ENCODE measurements at regions not wholly inside any gene's neighbourhood (a gene's known extent, or its start where the extent isn't known, plus 50 kb on each side); places are given as distances from the start of the nearest gene placed in this dataset.

DNA sequence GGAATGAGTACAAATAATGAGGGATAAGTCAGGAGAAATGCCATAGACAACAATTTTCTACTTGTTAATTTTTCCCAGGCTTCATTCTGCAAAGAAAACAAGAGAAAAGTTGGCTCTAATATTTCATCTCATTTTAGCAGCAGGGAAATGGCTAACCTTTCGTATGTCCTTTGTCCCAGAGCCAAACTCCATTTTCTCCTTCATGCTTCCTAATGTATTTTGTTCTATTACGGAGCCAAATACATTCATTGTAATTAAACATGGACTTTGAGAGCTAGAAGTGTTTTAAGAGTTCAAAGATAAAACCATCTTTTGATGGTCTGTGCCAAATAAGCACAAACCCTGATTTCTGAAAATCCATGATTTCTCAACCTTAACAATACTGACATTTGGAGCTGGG is 136.9 kb downstream of the PTCHD4 start:
- Histone ChIP-seq H3K9me2 (no peaks in the 10 kb centered on the region), H3K27ac (ENCODE audit: low read depth in 2 of 2, low read length in 1 of 2) (no peak overlapping the region), H4K20me1 (ENCODE audit: insufficient read depth) (no peaks in the 10 kb centered on the region), H3K4me2 (no peak overlapping the region), H3K79me2 (ENCODE audit: insufficient read depth) (no peaks in the 10 kb centered on the region), H3K9ac (no peak overlapping the region), H3K36me3 (replicated peaks in 1 of 2; ENCODE audit: control insufficient read depth in 1 of 2, insufficient read depth in 2 of 2, low read length in 1 of 2) (no peaks in the 10 kb centered on the region), H3K27me3 (ENCODE audit: insufficient read depth) (no peaks in the 10 kb centered on the region), H3F3A (replicated peaks; ENCODE audit: insufficient read depth) (peaks cover 3% of the 10 kb centered on the region), H3K4me1 (ENCODE audit: control insufficient read depth in 1 of 2, insufficient read depth in 2 of 2, low read depth in 1 of 2, low read length in 1 of 2) (no peaks in the 10 kb centered on the region), H3K9me3 (no peaks in the 10 kb centered on the region), H2AFZ (ENCODE audit: low read depth) (no peak overlapping the region), H3K4me3 (ENCODE audit: low read depth in 2 of 2, low read length in 1 of 2) (no peak overlapping the region)
- no peak for DNase-seq
- WGBS (ENCODE audit: low lambda C conversion rate): 27% methylated on average over 2 of the region's 2 CpGs
- TF ChIP-seq NFIC (IDR thresholded peaks at IDR 0.05; ENCODE audit: borderline replicate concordance) (no peak), RXRA (IDR thresholded peaks at IDR 0.05; ENCODE audit: borderline replicate concordance, low read depth) (no peak), IRF3 (IDR thresholded peaks at IDR 0.05; ENCODE audit: low read depth, low read length) (no peak), FOXJ3 (CRISPR knock-in tag; IDR thresholded peaks at IDR 0.05) (no peak), EP300 (IDR thresholded peaks at IDR 0.05; ENCODE audit: borderline replicate concordance in 1 of 2, low read depth in 1 of 2, low read length in 1 of 2) (no peak)
- POLR2A ChIA-PET: no interaction called here
- CTCF ChIA-PET: interaction anchor here (1.1 kb wide), 1 partner anchor 64 kb away, joined by 3 read pairs; no protein-coding TSS in a partner anchor

- no peak overlapping the region; the same call in 1 of the 2 replicates for H3K4me2 ChIP-seq
- H3K36me3 ChIP-seq (replicated peaks in 1 of 2; ENCODE audit: control insufficient read depth in 1 of 2, insufficient read depth in 2 of 2, low read length in 1 of 2): peaks cover 0 to 3% of the 10 kb centered on the region in 2 experiments
- H3K9me3 ChIP-seq: no peaks in the 10 kb centered on the region
- H3K79me2 ChIP-seq (ENCODE audit: insufficient read depth): no peaks in the 10 kb centered on the region
- DNase-seq: no peak
- TF ChIP-seq SIN3A (IDR thresholded peaks at IDR 0.05; ENCODE audit: borderline replicate concordance, low read depth, low read length) (no peak), IRF3 (IDR thresholded peaks at IDR 0.05; ENCODE audit: low read depth, low read length) (no peak)
- H3K27ac ChIP-seq (ENCODE audit: low read depth in 2 of 2, low read length in 1 of 2): no peak overlapping the region
- H3K4me3 ChIP-seq (ENCODE audit: low read depth in 2 of 2, low read length in 1 of 2): no peak overlapping the region; a peak in 1 of 4 replicates
- H3K9ac ChIP-seq: no peak overlapping the region
- no peaks in the 10 kb centered on the region for H3F3A ChIP-seq (replicated peaks; ENCODE audit: insufficient read depth)
- H3K27me3 ChIP-seq (ENCODE audit: insufficient read depth): no peaks in the 10 kb centered on the region
- H3K9me2 ChIP-seq: no peaks in the 10 kb centered on the region
- H2AFZ ChIP-seq (ENCODE audit: low read depth): no peak overlapping the region; the same call in 1 of the 2 replicates
- H3K4me1 ChIP-seq (ENCODE audit: control insufficient read depth in 1 of 2, insufficient read depth in 2 of 2, low read depth in 1 of 2, low read length in 1 of 2): no peaks in the 10 kb centered on the region
- WGBS (ENCODE audit: low lambda C conversion rate): 28% methylated on average over 3 of the region's 3 CpGs
- POLR2A ChIA-PET: no interaction called here
- no peaks in the 10 kb centered on the region for H4K20me1 ChIP-seq (ENCODE audit: insufficient read depth)
- CTCF ChIA-PET: no interaction called here
These were observed 140.2 kb downstream of the PTCHD4 start for GRCh38 chr6:47970826-47971225.

GRCh38 chr6:47967843-47968242 is 143.2 kb downstream of the PTCHD4 start:
- peaks cover 0 to 3% of the 10 kb centered on the region in 2 experiments for H3K36me3 ChIP-seq (replicated peaks in 1 of 2; ENCODE audit: control insufficient read depth in 1 of 2, insufficient read depth in 2 of 2, low read length in 1 of 2)
- H3K9me3 ChIP-seq: no peaks in the 10 kb centered on the region
- no peaks in the 10 kb centered on the region for H3K27me3 ChIP-seq (ENCODE audit: insufficient read depth)
- H2AFZ ChIP-seq (ENCODE audit: low read depth): no peak overlapping the region
- H3F3A ChIP-seq (replicated peaks; ENCODE audit: insufficient read depth): no peaks in the 10 kb centered on the region
- no peak overlapping the region for H3K9ac ChIP-seq
- no peak overlapping the region for H3K27ac ChIP-seq (ENCODE audit: low read depth in 2 of 2, low read length in 1 of 2)
- no peak for DNase-seq
- no peak overlapping the region for H3K4me3 ChIP-seq (ENCODE audit: low read depth in 2 of 2, low read length in 1 of 2)
- H3K4me1 ChIP-seq (ENCODE audit: control insufficient read depth in 1 of 2, insufficient read depth in 2 of 2, low read depth in 1 of 2, low read length in 1 of 2): no peaks in the 10 kb centered on the region
- 15% methylated on average over 2 of the region's 2 CpGs for WGBS (ENCODE audit: low lambda C conversion rate)
- POLR2A ChIA-PET: no interaction called here
- H3K9me2 ChIP-seq: no peaks in the 10 kb centered on the region
- CTCF ChIA-PET: no interaction called here
- H3K4me2 ChIP-seq: no peak overlapping the region
- H3K79me2 ChIP-seq (ENCODE audit: insufficient read depth): no peaks in the 10 kb centered on the region
- H4K20me1 ChIP-seq (ENCODE audit: insufficient read depth): no peaks in the 10 kb centered on the region
- TF ChIP-seq RFX5 (IDR thresholded peaks at IDR 0.05; ENCODE audit: low read length) (no peak), MEF2A (IDR thresholded peaks at IDR 0.05; ENCODE audit: borderline replicate concordance, low read depth) (no peak), TCF12 (IDR thresholded peaks at IDR 0.05) (no peak), ELF1 (IDR thresholded peaks at IDR 0.05) (no peak), RCOR1 (IDR thresholded peaks at IDR 0.05; ENCODE audit: low read length) (no peak), GABPA (IDR thresholded peaks at IDR 0.05; ENCODE audit: low read depth) (no peak), CHD2 (IDR thresholded peaks at IDR 0.05; ENCODE audit: low read length, partially characterized antibody) (no peak), EZH2phosphoT487 (IDR thresholded peaks at IDR 0.05; ENCODE audit: borderline replicate concordance, low read depth) (no peak), FOXM1 (IDR thresholded peaks at IDR 0.05; ENCODE audit: low read depth) (no peak), IRF3 (IDR thresholded peaks at IDR 0.05; ENCODE audit: low read depth, low read length) (no peak)
- TF ChIP-seq, protein P1, sequence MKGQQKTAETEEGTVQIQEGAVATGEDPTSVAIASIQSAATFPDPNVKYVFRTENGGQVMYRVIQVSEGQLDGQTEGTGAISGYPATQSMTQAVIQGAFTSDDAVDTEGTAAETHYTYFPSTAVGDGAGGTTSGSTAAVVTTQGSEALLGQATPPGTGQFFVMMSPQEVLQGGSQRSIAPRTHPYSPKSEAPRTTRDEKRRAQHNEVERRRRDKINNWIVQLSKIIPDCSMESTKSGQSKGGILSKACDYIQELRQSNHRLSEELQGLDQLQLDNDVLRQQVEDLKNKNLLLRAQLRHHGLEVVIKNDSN (IDR thresholded peaks at IDR 0.05; ENCODE audit: borderline replicate concordance, low read depth): no peak
- TF ChIP-seq, protein P2, sequence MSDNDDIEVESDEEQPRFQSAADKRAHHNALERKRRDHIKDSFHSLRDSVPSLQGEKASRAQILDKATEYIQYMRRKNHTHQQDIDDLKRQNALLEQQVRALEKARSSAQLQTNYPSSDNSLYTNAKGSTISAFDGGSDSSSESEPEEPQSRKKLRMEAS (IDR thresholded peaks at IDR 0.05; ENCODE audit: low read depth): no peak
- TF ChIP-seq, protein P3, sequence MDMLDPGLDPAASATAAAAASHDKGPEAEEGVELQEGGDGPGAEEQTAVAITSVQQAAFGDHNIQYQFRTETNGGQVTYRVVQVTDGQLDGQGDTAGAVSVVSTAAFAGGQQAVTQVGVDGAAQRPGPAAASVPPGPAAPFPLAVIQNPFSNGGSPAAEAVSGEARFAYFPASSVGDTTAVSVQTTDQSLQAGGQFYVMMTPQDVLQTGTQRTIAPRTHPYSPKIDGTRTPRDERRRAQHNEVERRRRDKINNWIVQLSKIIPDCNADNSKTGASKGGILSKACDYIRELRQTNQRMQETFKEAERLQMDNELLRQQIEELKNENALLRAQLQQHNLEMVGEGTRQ (IDR thresholded peaks at IDR 0.05; ENCODE audit: borderline replicate concordance, low read depth, low read length): no peak

Measured in SK-N-SH (cell line).